Activated naive CD4-positive, alpha-beta T cell treated with anti-CD3 and anti-CD28 coated beads, Interleukin-2, amount 10 ng/mL, durations not matched to agents 7 days and 5 days (primary cell): ENCODE measurements at regions not wholly inside any gene's neighbourhood (a gene's known extent, or its start where the extent isn't known, plus 50 kb on each side); places are given as distances from the start of the nearest gene placed in this dataset.
A peak's percentile ranks its signal among the peaks of the same experiment; 100 is the strongest.
"Not testable (repeated sequence)": the region's sequence is repeated elsewhere in the genome, so short reads cannot be mapped to it uniquely, and the experiment has no call there.

Experiments
- CTCF ChIA-PET: fragments of 350-600 bp; sonication (Branson Sonifier 250); formaldehyde crosslinking; loops from one replicate; lab custom pipeline; 2021; ENCODE audit warnings: antibody characterized with exemption; lab: Charles Lee
- DNase-seq: peaks from one replicate; pipeline ENCODE4 v3.0.0-alpha.2; 2020
- H3K27ac Mint-ChIP-seq: one replicate; pipeline ENCODE4 v1.8.0; 2021; ENCODE audit warnings: mild to moderate bottlenecking, moderate library complexity, mixed read lengths
- H3K27me3 Mint-ChIP-seq: one replicate; pipeline ENCODE4 v1.8.0; 2021; ENCODE audit warnings: mild to moderate bottlenecking, mixed read lengths
- H3K36me3 Mint-ChIP-seq: one replicate; pipeline ENCODE4 v1.8.0; 2021; ENCODE audit warnings: mixed read lengths
- H3K4me1 Mint-ChIP-seq: one replicate; pipeline ENCODE4 v1.8.0; 2021; ENCODE audit warnings: mixed read lengths
- H3K4me3 Mint-ChIP-seq: one replicate; pipeline ENCODE4 v1.8.0; 2021; ENCODE audit warnings: mild to moderate bottlenecking, moderate library complexity, mixed read lengths
- H3K9me3 Mint-ChIP-seq: one replicate; pipeline ENCODE4 v1.8.0; 2021; ENCODE audit warnings: mixed read lengths

DNA sequence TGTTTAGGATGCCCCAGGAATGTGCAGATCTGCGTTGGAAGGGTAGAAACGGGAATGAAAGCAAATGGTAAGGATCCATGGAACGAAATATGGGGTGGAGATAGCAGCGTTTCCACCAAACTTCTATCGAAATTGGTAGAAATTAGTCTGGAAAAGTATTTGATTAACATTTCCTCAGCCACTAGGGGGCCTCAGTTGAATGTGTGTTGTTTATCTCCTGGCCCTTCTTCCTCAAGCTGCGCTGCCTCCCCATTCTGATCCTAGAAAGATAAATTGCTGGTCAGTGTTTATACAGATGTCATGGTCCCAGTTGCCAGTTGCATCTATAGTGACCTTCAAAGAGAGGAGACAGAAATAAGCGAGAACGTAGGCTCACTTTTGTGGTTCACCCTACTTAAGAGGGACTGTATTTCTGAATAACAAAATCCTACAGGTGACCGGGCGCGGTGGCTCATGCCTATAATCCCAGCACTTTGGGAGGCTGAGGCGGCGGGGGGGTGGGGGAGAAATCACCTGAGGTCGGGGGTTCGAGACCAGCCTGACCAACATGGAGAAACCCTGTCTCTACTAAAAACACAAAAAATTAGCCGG lies 457.1 kb downstream of the SQOR start:
- no peak for DNase-seq
- no peaks in the 10 kb centered on the region for H3K4me1 Mint-ChIP-seq
- H3K9me3 Mint-ChIP-seq: no peaks in the 10 kb centered on the region
- H3K36me3 Mint-ChIP-seq: no peaks in the 10 kb centered on the region
- H3K27me3 Mint-ChIP-seq: no peaks in the 10 kb centered on the region
- H3K27ac Mint-ChIP-seq: no peak overlapping the region
- no peak overlapping the region for H3K4me3 Mint-ChIP-seq
- CTCF ChIA-PET: interaction anchor here (1.0 kb wide), 1 partner anchor 22 kb away, joined by 3 read pairs; no protein-coding TSS in a partner anchor

GRCh38 chr15:46098006-46098405 lies 463.2 kb downstream of the SQOR start:
- H3K4me1 Mint-ChIP-seq, H3K36me3 Mint-ChIP-seq, H3K4me3 Mint-ChIP-seq, H3K9me3 Mint-ChIP-seq, H3K27ac Mint-ChIP-seq, DNase-seq, CTCF ChIA-PET, H3K27me3 Mint-ChIP-seq: not testable (repeated sequence)

DNA sequence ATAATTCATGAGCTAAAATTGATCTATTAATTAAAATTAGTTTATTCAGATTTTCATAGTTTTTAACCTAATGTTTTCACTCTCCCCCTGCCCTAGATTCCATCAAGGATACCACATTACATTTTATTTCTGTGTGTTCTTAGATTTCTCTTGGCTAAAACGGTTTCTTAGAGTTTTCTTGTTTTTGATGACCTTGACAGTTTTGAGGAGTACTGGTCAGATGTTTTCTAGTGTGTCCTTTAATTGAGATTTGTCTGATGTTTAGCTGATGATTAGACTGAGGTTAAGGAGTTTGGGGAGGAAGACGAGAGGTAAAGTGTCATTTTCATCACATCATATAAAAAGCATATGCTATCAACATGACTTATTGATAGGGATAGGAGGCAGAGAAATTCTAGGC lies 475.9 kb downstream of the SQOR start:
- H3K4me1 Mint-ChIP-seq: no peaks in the 10 kb centered on the region
- H3K9me3 Mint-ChIP-seq: peaks cover 4% of the 10 kb centered on the region
- no peak overlapping the region for H3K27ac Mint-ChIP-seq
- no peak overlapping the region for H3K4me3 Mint-ChIP-seq
- CTCF ChIA-PET: no interaction called here
- no peak for DNase-seq
- H3K27me3 Mint-ChIP-seq: no peaks in the 10 kb centered on the region
- H3K36me3 Mint-ChIP-seq: no peaks in the 10 kb centered on the region

DNA sequence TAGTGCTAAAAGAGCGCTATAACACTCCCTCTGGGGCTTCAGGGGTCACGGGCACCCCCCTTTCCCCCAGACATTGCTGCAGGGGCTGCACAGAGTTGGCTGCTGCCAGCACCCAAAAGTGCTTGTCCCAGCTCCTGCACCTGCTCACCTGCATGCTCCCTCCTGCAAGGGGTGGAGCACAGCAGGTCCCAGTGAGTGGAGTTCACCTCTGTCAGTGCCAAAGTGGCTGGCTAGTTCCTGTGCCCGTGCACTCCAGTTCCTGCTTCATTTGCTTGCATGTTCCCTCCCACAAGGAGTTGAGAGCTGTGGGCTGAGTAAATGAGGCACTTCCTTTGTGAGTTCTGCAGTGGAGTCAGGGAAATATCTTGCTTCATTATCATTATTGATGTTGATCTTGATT lies 476.9 kb downstream of the SQOR start:
- Mint-ChIP-seq H3K4me1 (no peaks in the 10 kb centered on the region), H3K27ac (no peak overlapping the region)
- CTCF ChIA-PET: no interaction called here

DNA sequence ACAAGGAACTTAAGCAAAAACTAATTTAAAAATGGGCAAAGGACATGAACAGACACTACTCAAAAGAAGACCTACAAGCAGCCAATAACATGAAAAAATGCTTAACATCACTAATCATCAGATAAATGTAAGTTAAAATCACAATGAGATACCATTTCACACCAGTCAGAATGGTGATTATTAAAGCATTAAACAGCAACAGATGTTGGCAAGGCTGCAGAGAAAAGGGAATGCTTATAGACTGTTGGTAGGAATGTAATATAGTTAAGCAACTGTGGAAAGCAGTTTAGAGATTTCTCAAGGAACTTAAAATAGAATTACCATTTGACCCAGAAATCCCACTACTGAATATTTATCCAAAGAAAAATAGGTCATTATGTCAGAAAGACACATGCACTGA lies 482.2 kb downstream of the SQOR start:
- no peaks in the 10 kb centered on the region for H3K4me1 Mint-ChIP-seq
- no peak overlapping the region for H3K27ac Mint-ChIP-seq
- no peaks in the 10 kb centered on the region for H3K27me3 Mint-ChIP-seq
- no peaks in the 10 kb centered on the region for H3K36me3 Mint-ChIP-seq
- CTCF ChIA-PET: no interaction called here
- no peaks in the 10 kb centered on the region for H3K9me3 Mint-ChIP-seq
- no peak overlapping the region for H3K4me3 Mint-ChIP-seq
- DNase-seq: no peak

More for the DNA sequence above, 476.9 kb downstream of the SQOR start:
- Mint-ChIP-seq H3K36me3 (no peaks in the 10 kb centered on the region), H3K4me3 (no peak overlapping the region), H3K9me3 (peaks cover 4% of the 10 kb centered on the region), H3K27me3 (no peaks in the 10 kb centered on the region)
- DNase-seq: no peak

DNA sequence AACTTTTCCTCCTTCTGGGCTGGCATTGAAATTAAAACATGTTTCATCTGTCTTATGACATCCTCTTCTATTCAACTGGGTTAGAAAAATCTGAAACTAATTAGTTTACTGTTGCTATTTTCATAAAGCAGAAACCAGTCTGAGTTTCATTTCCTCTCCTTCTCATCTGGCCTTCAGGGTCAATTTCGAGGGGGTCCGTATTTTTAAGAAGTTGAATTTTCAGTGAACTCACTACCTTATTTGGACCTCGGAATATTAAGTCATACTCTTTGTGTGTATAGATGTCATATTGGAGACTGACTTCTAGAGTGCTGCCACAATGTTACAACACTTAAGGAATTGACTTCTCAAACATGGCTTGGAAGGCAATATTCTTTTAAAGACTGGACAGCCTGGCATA lies 485.9 kb downstream of the SQOR start:
- H3K4me3 Mint-ChIP-seq: no peak overlapping the region
- H3K36me3 Mint-ChIP-seq: no peaks in the 10 kb centered on the region
- no peak for DNase-seq
- H3K4me1 Mint-ChIP-seq: no peaks in the 10 kb centered on the region
- no peak overlapping the region for H3K27ac Mint-ChIP-seq
- peaks cover 7% of the 10 kb centered on the region for H3K9me3 Mint-ChIP-seq
- CTCF ChIA-PET: no interaction called here
- no peaks in the 10 kb centered on the region for H3K27me3 Mint-ChIP-seq

- Mint-ChIP-seq H3K27me3 (no peaks in the 10 kb centered on the region), H3K4me1 (no peaks in the 10 kb centered on the region), H3K27ac (no peak overlapping the region), H3K9me3 (peaks cover 7% of the 10 kb centered on the region), H3K4me3 (no peak overlapping the region), H3K36me3 (no peaks in the 10 kb centered on the region)
- DNase-seq: no peak
- CTCF ChIA-PET: no interaction called here
Observed at GRCh38 chr15:46121441-46121840, 486.6 kb downstream of the SQOR start.

DNA sequence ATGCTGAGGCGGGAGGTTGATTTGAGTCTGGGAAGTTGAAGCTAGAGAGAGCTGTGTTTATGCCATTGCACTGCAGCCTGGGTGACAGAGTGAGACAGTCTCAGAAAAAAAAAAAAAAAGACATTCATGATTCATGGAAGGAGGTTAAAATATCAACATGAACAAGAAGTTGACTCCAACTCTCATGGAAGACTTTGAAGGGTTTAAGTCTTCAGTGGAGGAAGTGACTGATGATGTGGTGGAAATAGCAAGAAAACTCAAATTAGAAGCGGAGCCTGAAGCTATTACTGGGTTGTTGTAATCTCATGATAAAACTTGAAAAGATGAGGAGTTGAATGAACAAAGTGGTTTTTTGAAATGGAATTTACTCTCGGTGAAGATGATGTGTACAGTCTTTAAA lies 491.8 kb downstream of the SQOR start:
- Mint-ChIP-seq H3K27ac (no peak overlapping the region), H3K27me3 (no peaks in the 10 kb centered on the region), H3K9me3 (peaks cover 7% of the 10 kb centered on the region), H3K4me3 (no peak overlapping the region), H3K36me3 (no peaks in the 10 kb centered on the region), H3K4me1 (no peaks in the 10 kb centered on the region)
- no peak for DNase-seq
- CTCF ChIA-PET: no interaction called here

- Mint-ChIP-seq H3K4me3 (no peak overlapping the region), H3K36me3 (no peaks in the 10 kb centered on the region), H3K4me1 (no peaks in the 10 kb centered on the region), H3K27me3 (no peaks in the 10 kb centered on the region), H3K27ac (peak overlapping the region; percentile 43), H3K9me3 (peaks cover 11% of the 10 kb centered on the region)
- CTCF ChIA-PET: no interaction called here
- DNase-seq: no peak
Observed at GRCh38 chr15:46127361-46127874, 492.6 kb downstream of the SQOR start.

DNA sequence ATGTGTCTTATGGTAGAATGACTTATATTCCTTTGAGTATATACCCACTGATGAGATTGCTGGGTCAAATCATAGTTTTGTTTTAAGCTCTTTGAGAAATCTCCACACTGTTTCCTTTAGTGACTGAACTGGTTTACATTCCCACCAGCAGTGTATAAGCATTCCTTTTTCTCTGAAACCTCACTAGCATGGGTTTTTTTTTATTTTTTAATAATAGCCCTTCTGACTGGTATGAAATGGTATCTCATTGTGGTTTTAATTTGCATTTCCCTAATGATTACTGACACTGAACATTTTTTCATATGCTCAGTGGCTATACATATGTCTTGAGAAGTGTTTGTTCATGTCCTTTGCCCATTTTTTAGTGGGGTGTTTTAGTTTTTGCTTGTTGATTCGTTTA lies 494.3 kb downstream of the SQOR start:
- Mint-ChIP-seq H3K36me3 (no peaks in the 10 kb centered on the region), H3K9me3 (peaks cover 6% of the 10 kb centered on the region), H3K27me3 (no peaks in the 10 kb centered on the region), H3K27ac (no peak overlapping the region), H3K4me3 (no peak overlapping the region), H3K4me1 (no peaks in the 10 kb centered on the region)
- CTCF ChIA-PET: no interaction called here
- DNase-seq: no peak

DNA sequence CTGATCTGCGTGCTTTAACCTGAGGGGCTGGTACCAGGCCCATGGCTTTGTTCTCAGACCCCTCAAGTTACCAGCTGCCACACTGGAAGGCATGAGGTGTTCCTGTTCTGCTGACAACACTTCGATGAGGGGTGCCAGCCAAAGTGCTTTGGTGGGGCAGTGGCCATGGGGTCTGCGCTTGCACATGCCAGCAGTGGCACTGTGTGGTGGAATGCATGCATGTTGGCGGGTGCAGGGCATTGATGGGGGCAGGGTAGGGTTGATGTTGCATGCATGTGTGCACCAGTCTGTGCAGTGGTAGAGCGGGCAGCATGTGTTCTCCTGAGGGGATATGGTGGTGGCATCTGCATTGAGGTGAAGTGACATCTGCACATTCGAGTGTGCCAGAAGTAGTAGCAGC lies 497.0 kb downstream of the SQOR start:
- DNase-seq: no peak
- Mint-ChIP-seq H3K4me1 (no peaks in the 10 kb centered on the region), H3K9me3 (peaks cover 12% of the 10 kb centered on the region), H3K4me3 (no peak overlapping the region), H3K36me3 (no peaks in the 10 kb centered on the region), H3K27me3 (no peaks in the 10 kb centered on the region), H3K27ac (no peak overlapping the region)
- CTCF ChIA-PET: no interaction called here

GRCh38 chr15:46137443-46137842 lies 502.6 kb downstream of the SQOR start:
- no peak for DNase-seq
- H3K9me3 Mint-ChIP-seq: peaks cover 8% of the 10 kb centered on the region
- no peak overlapping the region for H3K27ac Mint-ChIP-seq
- H3K4me1 Mint-ChIP-seq: no peaks in the 10 kb centered on the region
- no peaks in the 10 kb centered on the region for H3K27me3 Mint-ChIP-seq
- CTCF ChIA-PET: no interaction called here
- H3K4me3 Mint-ChIP-seq: no peak overlapping the region
- H3K36me3 Mint-ChIP-seq: no peaks in the 10 kb centered on the region

GRCh38 chr15:46146002-46146401 lies 511.2 kb downstream of the SQOR start:
- Mint-ChIP-seq H3K27ac (no peak overlapping the region), H3K27me3 (no peaks in the 10 kb centered on the region), H3K4me3 (no peak overlapping the region), H3K36me3 (no peaks in the 10 kb centered on the region), H3K9me3 (peaks cover 7% of the 10 kb centered on the region), H3K4me1 (no peaks in the 10 kb centered on the region)
- DNase-seq: no peak
- CTCF ChIA-PET: no interaction called here

DNA sequence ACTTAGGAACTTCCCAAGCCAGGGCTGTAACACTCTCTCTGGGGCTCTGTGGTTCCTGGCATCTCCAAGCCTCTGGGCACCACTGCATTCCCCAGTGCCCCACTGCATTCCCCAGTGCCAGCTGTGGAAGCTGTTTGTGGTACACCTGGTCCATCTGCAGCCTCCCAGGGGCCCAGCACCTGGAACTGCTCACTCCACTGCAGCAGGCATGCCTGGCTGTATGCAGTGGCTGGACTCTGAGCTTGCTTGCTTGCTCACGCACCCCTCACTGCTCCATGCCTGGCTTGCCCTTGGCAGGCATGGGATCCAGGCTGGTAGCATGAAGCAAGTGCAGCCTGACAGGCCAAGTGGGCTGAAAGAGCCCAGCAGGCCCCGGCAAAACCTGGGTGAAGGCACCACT lies 512.1 kb downstream of the SQOR start:
- CTCF ChIA-PET: no interaction called here
- H3K27ac Mint-ChIP-seq: no peak overlapping the region
- no peaks in the 10 kb centered on the region for H3K4me1 Mint-ChIP-seq
- no peaks in the 10 kb centered on the region for H3K36me3 Mint-ChIP-seq
- H3K4me3 Mint-ChIP-seq: no peak overlapping the region
- no peaks in the 10 kb centered on the region for H3K27me3 Mint-ChIP-seq
- H3K9me3 Mint-ChIP-seq: peaks cover 7% of the 10 kb centered on the region
- DNase-seq: no peak

- peaks cover 4% of the 10 kb centered on the region for H3K9me3 Mint-ChIP-seq
- no peaks in the 10 kb centered on the region for H3K4me1 Mint-ChIP-seq
- H3K36me3 Mint-ChIP-seq: no peaks in the 10 kb centered on the region
- H3K4me3 Mint-ChIP-seq: no peak overlapping the region
- no peak for DNase-seq
- H3K27me3 Mint-ChIP-seq: no peaks in the 10 kb centered on the region
- CTCF ChIA-PET: no interaction called here
- H3K27ac Mint-ChIP-seq: no peak overlapping the region
Observed at GRCh38 chr15:46151786-46152185, 517.0 kb downstream of the SQOR start.

DNA sequence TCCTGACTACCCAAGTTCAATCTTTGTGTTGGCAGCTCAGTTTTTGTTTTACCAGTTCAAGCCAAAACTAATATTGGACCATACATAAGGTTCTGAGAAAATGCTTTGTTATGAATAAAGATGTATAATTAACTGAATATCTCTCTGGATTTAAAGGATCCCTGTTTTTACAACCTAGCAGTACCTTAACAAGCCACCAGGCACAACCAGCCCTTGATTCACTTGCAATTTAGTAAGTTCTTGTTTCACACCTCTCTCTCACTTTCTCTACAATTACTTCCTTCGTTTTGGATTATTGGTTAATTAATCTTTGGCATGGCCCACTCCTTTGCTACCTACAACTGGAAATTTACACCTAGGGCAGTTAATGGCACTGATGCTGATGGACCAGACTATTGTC lies 531.9 kb downstream of the SQOR start:
- CTCF ChIA-PET: no interaction called here
- Mint-ChIP-seq H3K27ac (no peak overlapping the region), H3K27me3 (no peaks in the 10 kb centered on the region), H3K9me3 (peaks cover 17% of the 10 kb centered on the region), H3K36me3 (no peaks in the 10 kb centered on the region), H3K4me3 (no peak overlapping the region), H3K4me1 (no peaks in the 10 kb centered on the region)
- no peak for DNase-seq
